Smooth muscle cell (in vitro differentiated cells): ENCODE measurements at regions not wholly inside any gene's neighbourhood (a gene's known extent, or its start where the extent isn't known, plus 50 kb on each side); places are given as distances from the start of the nearest gene placed in this dataset.
A peak's percentile ranks its signal among the peaks of the same experiment; 100 is the strongest.

ENCODE experiments used
- DNase-seq: peaks from one replicate; lab custom pipeline; 2025; ENCODE audit not compliant: unreplicated experiment; lab: John Stamatoyannopoulos, UW
- H2AFZ ChIP-seq: fragments of 200-600 bp; sonication (generic); 2 replicates; pipeline ENCODE4 v1.6.0; 2016; ENCODE audit warnings: antibody characterized with exemption, low read depth, mild to moderate bottlenecking
- H3F3A ChIP-seq: fragments of 200-600 bp; sonication (generic); 2 replicates; pipeline ENCODE4 v1.6.0; 2017; ENCODE audit warnings: antibody characterized with exemption, low read depth
- H3K27ac ChIP-seq: fragments of 200-600 bp; sonication (generic); 2 replicates; pipeline ENCODE4 v1.5.1; 2016; ENCODE audit warnings: low read depth, mild to moderate bottlenecking
- H3K27me3 ChIP-seq: fragments of 200-600 bp; sonication (generic); 2 replicates; pipeline ENCODE4 v1.6.1; 2016; ENCODE audit warnings: low read depth, mild to moderate bottlenecking
- H3K36me3 ChIP-seq: fragments of 200-600 bp; sonication (generic); 2 replicates; pipeline ENCODE4 v1.5.1; 2016; ENCODE audit warnings: low read depth
- H3K4me1 ChIP-seq: fragments of 200-600 bp; sonication (generic); 2 replicates; pipeline ENCODE4 v1.5.1; 2016; ENCODE audit warnings: low read depth
- H3K4me2 ChIP-seq: fragments of 200-600 bp; sonication (generic); 2 replicates; pipeline ENCODE4 v1.6.0; 2016; ENCODE audit warnings: mild to moderate bottlenecking
- H3K4me3 ChIP-seq: fragments of 200-600 bp; sonication (generic); 2 replicates; pipeline ENCODE4 v1.5.1; 2016; ENCODE audit warnings: mild to moderate bottlenecking
- H3K79me2 ChIP-seq: fragments of 200-600 bp; sonication (generic); 2 replicates; pipeline ENCODE4 v1.6.0; 2016; ENCODE audit warnings: low read depth, mild to moderate bottlenecking
- H3K9ac ChIP-seq: fragments of 200-600 bp; sonication (generic); 2 replicates; pipeline ENCODE4 v1.6.0; 2016; ENCODE audit warnings: low read depth
- H3K9me3 ChIP-seq: fragments of 200-600 bp; sonication (generic); replicated peaks from 2 replicates; pipeline ENCODE4 v1.5.1; 2016; ENCODE audit warnings: low read depth
- H4K20me1 ChIP-seq: fragments of 200-600 bp; sonication (generic); 2 replicates; pipeline ENCODE4 v1.6.0; 2016; ENCODE audit warnings: low read depth
- CTCF ChIP-seq: fragments of 200-600 bp; sonication (generic); IDR thresholded peaks from 2 replicates; pipeline ENCODE4 v1.5.1; 2017; ENCODE audit warnings: borderline replicate concordance, mild to moderate bottlenecking, antibody characterized with exemption; ENCODE audit not compliant: insufficient read depth, poor library complexity, severe bottlenecking
- WGBS: methylation state at CpG from one replicate; pipeline ENCODE4 v1.1.7; 2016; ENCODE audit warnings: low lambda C conversion rate; 5-methylcytosine and 5-hydroxymethylcytosine counted together

GRCh38 chr2:217622205-217623060 is 380.4 kb downstream of the TNS1 start:
- Histone ChIP-seq H3K9me3 (no peaks in the 10 kb centered on the region), H3K4me1 (peaks cover 29% of the 10 kb centered on the region), H3K36me3 (no peaks in the 10 kb centered on the region), H4K20me1 (no peaks in the 10 kb centered on the region), H3K79me2 (no peaks in the 10 kb centered on the region), H3K4me3 (no peak overlapping the region), H3F3A (no peaks in the 10 kb centered on the region), H3K27me3 (no peaks in the 10 kb centered on the region), H3K27ac (peak overlapping the region; percentile 84), H2AFZ (peak overlapping the region; percentile 29), H3K9ac (peak overlapping the region; percentile 61), H3K4me2 (peak overlapping the region; percentile 72)
- no peak for TF ChIP-seq CTCF
- 7% methylated on average over 9 of the region's 9 CpGs for WGBS
- peak; percentile 21 for DNase-seq

GRCh38 chr2:217621391-217621801 is 381.4 kb downstream of the TNS1 start:
- H3K36me3 ChIP-seq: no peaks in the 10 kb centered on the region
- no peak overlapping the region for H2AFZ ChIP-seq
- peak overlapping the region; percentile 84 for H3K27ac ChIP-seq
- no peaks in the 10 kb centered on the region for H3K27me3 ChIP-seq
- WGBS: 73% methylated on average over 2 of the region's 2 CpGs
- no peaks in the 10 kb centered on the region for H3K79me2 ChIP-seq
- no peaks in the 10 kb centered on the region for H3F3A ChIP-seq
- peak overlapping the region; percentile 72 for H3K4me2 ChIP-seq
- H3K4me1 ChIP-seq: peaks cover 29% of the 10 kb centered on the region
- no peak overlapping the region for H3K4me3 ChIP-seq
- no peak overlapping the region for H3K9ac ChIP-seq
- no peak for TF ChIP-seq CTCF
- no peak for DNase-seq
- H3K9me3 ChIP-seq: no peaks in the 10 kb centered on the region
- H4K20me1 ChIP-seq: no peaks in the 10 kb centered on the region

- Histone ChIP-seq H2AFZ (no peak overlapping the region), H3K36me3 (no peaks in the 10 kb centered on the region), H3K79me2 (no peaks in the 10 kb centered on the region), H3K9me3 (no peaks in the 10 kb centered on the region), H4K20me1 (no peaks in the 10 kb centered on the region), H3K4me2 (no peak overlapping the region), H3K9ac (no peak overlapping the region), H3F3A (no peaks in the 10 kb centered on the region), H3K27me3 (no peaks in the 10 kb centered on the region), H3K4me1 (peaks cover 29% of the 10 kb centered on the region), H3K4me3 (no peak overlapping the region), H3K27ac (no peak overlapping the region)
- no peak for DNase-seq
- no peak for TF ChIP-seq CTCF
- WGBS: 99% methylated on average over 2 of the region's 2 CpGs
Observed at GRCh38 chr2:217618744-217619143, 384.1 kb downstream of the TNS1 start.

GRCh38 chr2:217617616-217618022 is 385.2 kb downstream of the TNS1 start:
- no peak overlapping the region for H3K4me3 ChIP-seq
- DNase-seq: no peak
- no peaks in the 10 kb centered on the region for H4K20me1 ChIP-seq
- no peaks in the 10 kb centered on the region for H3K79me2 ChIP-seq
- no peaks in the 10 kb centered on the region for H3K36me3 ChIP-seq
- H3K9ac ChIP-seq: no peak overlapping the region
- H3F3A ChIP-seq: no peaks in the 10 kb centered on the region
- no peaks in the 10 kb centered on the region for H3K9me3 ChIP-seq
- H3K27me3 ChIP-seq: no peaks in the 10 kb centered on the region
- no peak overlapping the region for H2AFZ ChIP-seq
- H3K4me2 ChIP-seq: no peak overlapping the region
- H3K4me1 ChIP-seq: peaks cover 22% of the 10 kb centered on the region
- H3K27ac ChIP-seq: no peak overlapping the region
- no peak for TF ChIP-seq CTCF
- WGBS: 89% methylated on average over 8 of the region's 8 CpGs
